GM12872 (cell line): ENCODE measurements at regions not wholly inside any gene's neighbourhood (a gene's known extent, or its start where the extent isn't known, plus 50 kb on each side); places are given as distances from the start of the nearest gene placed in this dataset.

Experiments used
- TF ChIP-seq, protein P1 (sequence below): IDR thresholded peaks from 3 replicates; pipeline ENCODE4 v1.5.1; 2011; ENCODE audit warnings: low read depth, mild to moderate bottlenecking, low read length, moderate library complexity; ENCODE audit not compliant: insufficient read depth

GRCh38 chr6:167475947-167476346 lies 151.1 kb downstream of the TTLL2 start:
- TF ChIP-seq, protein P1, sequence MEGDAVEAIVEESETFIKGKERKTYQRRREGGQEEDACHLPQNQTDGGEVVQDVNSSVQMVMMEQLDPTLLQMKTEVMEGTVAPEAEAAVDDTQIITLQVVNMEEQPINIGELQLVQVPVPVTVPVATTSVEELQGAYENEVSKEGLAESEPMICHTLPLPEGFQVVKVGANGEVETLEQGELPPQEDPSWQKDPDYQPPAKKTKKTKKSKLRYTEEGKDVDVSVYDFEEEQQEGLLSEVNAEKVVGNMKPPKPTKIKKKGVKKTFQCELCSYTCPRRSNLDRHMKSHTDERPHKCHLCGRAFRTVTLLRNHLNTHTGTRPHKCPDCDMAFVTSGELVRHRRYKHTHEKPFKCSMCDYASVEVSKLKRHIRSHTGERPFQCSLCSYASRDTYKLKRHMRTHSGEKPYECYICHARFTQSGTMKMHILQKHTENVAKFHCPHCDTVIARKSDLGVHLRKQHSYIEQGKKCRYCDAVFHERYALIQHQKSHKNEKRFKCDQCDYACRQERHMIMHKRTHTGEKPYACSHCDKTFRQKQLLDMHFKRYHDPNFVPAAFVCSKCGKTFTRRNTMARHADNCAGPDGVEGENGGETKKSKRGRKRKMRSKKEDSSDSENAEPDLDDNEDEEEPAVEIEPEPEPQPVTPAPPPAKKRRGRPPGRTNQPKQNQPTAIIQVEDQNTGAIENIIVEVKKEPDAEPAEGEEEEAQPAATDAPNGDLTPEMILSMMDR: no peak

GRCh38 chr6:167476844-167477595 lies 152.1 kb downstream of the TTLL2 start:
- TF ChIP-seq, protein P1: no peak

GRCh38 chr6:167477688-167478087 lies 152.8 kb downstream of the TTLL2 start:
- TF ChIP-seq, protein P1: no peak

- TF ChIP-seq, protein P1: no peak
These were observed 154.4 kb downstream of the TTLL2 start for GRCh38 chr6:167479301-167479700.

- TF ChIP-seq, protein P1: no peak
These were observed 155.2 kb downstream of the TTLL2 start for GRCh38 chr6:167479901-167480648.

- TF ChIP-seq, protein P1: no peak
These were observed 156.5 kb downstream of the TTLL2 start for GRCh38 chr6:167481307-167481926.

DNA sequence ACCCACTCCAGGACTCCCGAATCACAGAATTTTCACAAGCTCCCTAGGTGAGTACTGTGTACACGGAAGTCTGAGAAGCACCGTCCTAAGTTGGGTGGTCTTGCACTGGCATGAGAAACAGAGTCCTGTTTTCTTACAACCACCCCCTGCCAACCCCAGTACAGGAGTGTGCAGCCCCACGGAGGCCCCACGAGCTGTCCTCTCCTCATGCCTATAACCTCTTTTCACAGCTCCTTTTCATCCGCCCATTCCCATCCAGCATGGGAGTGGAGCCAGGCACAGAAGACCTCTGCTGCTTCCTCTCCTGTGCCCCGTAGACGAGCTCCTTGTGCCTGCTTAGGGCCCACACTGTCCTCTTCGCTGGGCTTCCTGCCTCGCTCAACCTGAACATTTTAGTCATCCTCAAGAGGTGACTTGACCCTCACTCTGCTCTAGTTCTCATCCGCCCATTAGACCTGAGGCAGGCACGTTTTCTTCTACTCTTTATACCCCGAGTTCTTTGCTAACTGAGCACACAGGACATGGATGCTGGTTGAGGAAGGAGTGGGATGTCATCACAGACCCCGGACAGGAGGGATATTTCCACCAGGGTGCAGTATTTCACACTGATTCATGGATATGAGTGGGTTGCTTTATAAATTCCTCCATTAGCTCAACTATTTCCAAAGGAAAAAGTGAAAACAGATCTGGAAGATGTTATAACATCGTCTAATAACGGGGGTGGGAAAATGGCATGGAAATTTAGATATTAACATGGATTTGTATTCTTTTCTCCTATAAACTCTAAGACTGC lies 160.5 kb downstream of the TTLL2 start:
- TF ChIP-seq, protein P1: peak; percentile 26; the same call in 1 of the 3 replicates
